Endodermal cell (in vitro differentiated cells): ENCODE measurements at regions not wholly inside any gene's neighbourhood (a gene's known extent, or its start where the extent isn't known, plus 50 kb on each side); places are given as distances from the start of the nearest gene placed in this dataset.

Source experiments
- DNase-seq: peaks from one replicate; pipeline ENCODE4 v3.0.0-alpha.2; 2017
- H3K27ac ChIP-seq: 2 replicates; pipeline ENCODE4 v1.5.1; 2013; ENCODE audit warnings: mild to moderate bottlenecking, low read depth, low read length, moderate library complexity
- H3K27me3 ChIP-seq: 2 replicates; pipeline ENCODE4 v1.6.1; 2013; ENCODE audit warnings: mild to moderate bottlenecking, low read length, moderate library complexity; ENCODE audit not compliant: insufficient read depth, control insufficient read depth, poor library complexity, severe bottlenecking
- H3K36me3 ChIP-seq: 2 replicates; pipeline ENCODE4 v1.7.0; 2013; ENCODE audit warnings: mild to moderate bottlenecking, low read length, moderate library complexity; ENCODE audit not compliant: control insufficient read depth, insufficient read depth
- H3K4me1 ChIP-seq: one replicate; pipeline ENCODE4 v1.7.0; 2013; ENCODE audit warnings: low read length; ENCODE audit not compliant: control insufficient read depth, insufficient read depth
- H3K4me3 ChIP-seq: 2 replicates; pipeline ENCODE4 v1.5.1; 2013; ENCODE audit warnings: mild to moderate bottlenecking, low read length, moderate library complexity
- H3K9ac ChIP-seq: 2 replicates; pipeline ENCODE4 v1.6.1; 2013; ENCODE audit warnings: mild to moderate bottlenecking, low read length, moderate library complexity; ENCODE audit not compliant: poor library complexity, severe bottlenecking; ENCODE audit errors: extremely low read depth
- H3K9me3 ChIP-seq: 2 replicates; pipeline ENCODE4 v1.6.1; 2013; ENCODE audit warnings: mild to moderate bottlenecking, low read length, moderate library complexity; ENCODE audit not compliant: control insufficient read depth
- H3K27ac Mint-ChIP-seq: 2 replicates; pipeline ENCODE4 v1.8.0; 2020; ENCODE audit warnings: mixed read lengths
- H3K27me3 Mint-ChIP-seq: 2 replicates; pipeline ENCODE4 v1.8.0; 2021; ENCODE audit warnings: mild to moderate bottlenecking, mixed read lengths; ENCODE audit not compliant: insufficient read depth
- H3K36me3 Mint-ChIP-seq: 2 replicates; pipeline ENCODE4 v1.8.0; 2020; ENCODE audit warnings: low read depth, mixed read lengths
- H3K4me1 Mint-ChIP-seq: 2 replicates; pipeline ENCODE4 v1.8.0; 2020; ENCODE audit warnings: mixed read lengths
- H3K4me3 Mint-ChIP-seq: 2 replicates; pipeline ENCODE4 v1.8.0; 2020; ENCODE audit warnings: mild to moderate bottlenecking, moderate library complexity, mixed read lengths
- H3K9me3 Mint-ChIP-seq: 2 replicates; pipeline ENCODE4 v1.8.0; 2020; ENCODE audit warnings: mild to moderate bottlenecking, mixed read lengths
- WGBS, 2 experiments: methylation state at CpG; one replicate each; pipeline versions ENCODE4 v1.1.5 to v1.1.7; 2013; ENCODE audit warnings: missing lambda C conversion rate in 2 of 2, mixed read lengths in 1 of 2; ENCODE audit not compliant: insufficient coverage in 1 of 2, insufficient read length in 1 of 2; 5-methylcytosine and 5-hydroxymethylcytosine counted together
- TF ChIP-seq, protein P1 (sequence below): fragments of 200-600 bp; sonication (generic); conservative IDR thresholded peaks from 2 replicates; pipeline ENCODE4 v1.5.0; 2021; ENCODE audit warnings: antibody characterized with exemption, mild to moderate bottlenecking

DNA sequence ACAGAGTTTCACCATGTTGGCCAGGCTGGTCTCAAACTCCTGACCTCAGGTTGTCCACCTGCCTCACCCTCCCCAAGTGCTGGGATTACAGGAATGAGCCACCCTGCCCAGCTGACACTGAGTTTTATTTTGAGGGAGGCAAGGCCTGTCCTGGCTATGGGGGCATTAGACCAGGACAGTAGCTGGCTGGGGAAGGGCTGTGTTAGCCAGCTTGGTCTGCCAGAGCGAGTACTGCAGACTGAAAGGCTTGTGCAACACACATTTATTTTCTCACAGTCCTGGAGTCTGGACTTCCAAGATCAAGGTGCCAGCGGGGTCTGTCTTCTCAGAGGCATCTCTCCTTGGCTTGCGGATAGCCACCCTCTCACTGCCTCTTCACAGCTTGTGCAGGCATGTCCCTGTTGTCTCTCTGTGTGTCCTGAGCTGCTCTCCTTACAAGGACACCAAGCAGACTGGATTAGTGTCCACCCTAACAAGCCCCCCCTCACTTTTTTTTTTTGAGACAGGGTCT lies 59.4 kb upstream of the HAAO start:
- Mint-ChIP-seq H3K36me3 (no peaks in the 10 kb centered on the region), H3K4me1 (peaks cover 13% of the 10 kb centered on the region), H3K27me3 (no peaks in the 10 kb centered on the region), H3K4me3 (no peak overlapping the region), H3K27ac (no peak overlapping the region), H3K9me3 (no peaks in the 10 kb centered on the region)
- no peaks in the 10 kb centered on the region for H3K27me3 ChIP-seq
- no peaks in the 10 kb centered on the region for H3K36me3 ChIP-seq
- TF ChIP-seq, protein P1, sequence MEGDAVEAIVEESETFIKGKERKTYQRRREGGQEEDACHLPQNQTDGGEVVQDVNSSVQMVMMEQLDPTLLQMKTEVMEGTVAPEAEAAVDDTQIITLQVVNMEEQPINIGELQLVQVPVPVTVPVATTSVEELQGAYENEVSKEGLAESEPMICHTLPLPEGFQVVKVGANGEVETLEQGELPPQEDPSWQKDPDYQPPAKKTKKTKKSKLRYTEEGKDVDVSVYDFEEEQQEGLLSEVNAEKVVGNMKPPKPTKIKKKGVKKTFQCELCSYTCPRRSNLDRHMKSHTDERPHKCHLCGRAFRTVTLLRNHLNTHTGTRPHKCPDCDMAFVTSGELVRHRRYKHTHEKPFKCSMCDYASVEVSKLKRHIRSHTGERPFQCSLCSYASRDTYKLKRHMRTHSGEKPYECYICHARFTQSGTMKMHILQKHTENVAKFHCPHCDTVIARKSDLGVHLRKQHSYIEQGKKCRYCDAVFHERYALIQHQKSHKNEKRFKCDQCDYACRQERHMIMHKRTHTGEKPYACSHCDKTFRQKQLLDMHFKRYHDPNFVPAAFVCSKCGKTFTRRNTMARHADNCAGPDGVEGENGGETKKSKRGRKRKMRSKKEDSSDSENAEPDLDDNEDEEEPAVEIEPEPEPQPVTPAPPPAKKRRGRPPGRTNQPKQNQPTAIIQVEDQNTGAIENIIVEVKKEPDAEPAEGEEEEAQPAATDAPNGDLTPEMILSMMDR = no peak
- no peak for DNase-seq
- WGBS, 2 experiments = 94 to 100% methylated on average over 3 of the region's 3 CpGs
- no peak overlapping the region for H3K27ac ChIP-seq
- no peak overlapping the region for H3K9ac ChIP-seq
- H3K9me3 ChIP-seq = no peaks in the 10 kb centered on the region
- H3K4me3 ChIP-seq = no peak overlapping the region
- H3K4me1 ChIP-seq = peaks cover 4% of the 10 kb centered on the region

DNA sequence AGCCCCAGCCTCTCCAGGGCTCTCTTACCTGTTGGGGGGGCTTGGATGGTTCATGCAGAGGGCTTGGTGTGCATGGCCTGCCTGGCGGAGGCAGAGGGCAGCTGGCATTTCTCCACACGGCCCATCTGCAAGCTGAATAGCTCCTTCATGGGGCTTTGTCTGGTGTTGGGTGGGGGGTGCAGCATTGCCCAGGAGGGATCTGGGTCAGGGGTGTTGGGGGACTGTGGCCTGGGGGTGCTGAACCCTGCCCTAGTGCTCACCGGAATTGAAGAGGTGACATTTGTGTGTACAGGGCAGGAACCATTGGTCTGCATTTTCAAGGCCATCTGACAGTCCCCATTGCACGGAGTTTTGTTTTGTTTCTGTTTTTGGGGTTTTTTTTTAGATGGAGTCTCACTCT lies 58.8 kb upstream of the HAAO start:
- Histone ChIP-seq H3K4me3 (no peak overlapping the region), H3K4me1 (peaks cover 4% of the 10 kb centered on the region), H3K27me3 (no peaks in the 10 kb centered on the region), H3K9me3 (no peaks in the 10 kb centered on the region), H3K27ac (no peak overlapping the region), H3K36me3 (no peaks in the 10 kb centered on the region), H3K9ac (no peak overlapping the region)
- H3K4me3 Mint-ChIP-seq = no peak overlapping the region
- no peaks in the 10 kb centered on the region for H3K36me3 Mint-ChIP-seq
- peaks cover 13% of the 10 kb centered on the region for H3K4me1 Mint-ChIP-seq
- H3K27me3 Mint-ChIP-seq = no peaks in the 10 kb centered on the region
- 70 to 80% methylated on average over 1 to 4 of the region's 4 CpGs for WGBS, 2 experiments
- TF ChIP-seq, protein P1 = no peak
- no peak overlapping the region for H3K27ac Mint-ChIP-seq
- H3K9me3 Mint-ChIP-seq = no peaks in the 10 kb centered on the region
- peak; percentile 20 for DNase-seq

DNA sequence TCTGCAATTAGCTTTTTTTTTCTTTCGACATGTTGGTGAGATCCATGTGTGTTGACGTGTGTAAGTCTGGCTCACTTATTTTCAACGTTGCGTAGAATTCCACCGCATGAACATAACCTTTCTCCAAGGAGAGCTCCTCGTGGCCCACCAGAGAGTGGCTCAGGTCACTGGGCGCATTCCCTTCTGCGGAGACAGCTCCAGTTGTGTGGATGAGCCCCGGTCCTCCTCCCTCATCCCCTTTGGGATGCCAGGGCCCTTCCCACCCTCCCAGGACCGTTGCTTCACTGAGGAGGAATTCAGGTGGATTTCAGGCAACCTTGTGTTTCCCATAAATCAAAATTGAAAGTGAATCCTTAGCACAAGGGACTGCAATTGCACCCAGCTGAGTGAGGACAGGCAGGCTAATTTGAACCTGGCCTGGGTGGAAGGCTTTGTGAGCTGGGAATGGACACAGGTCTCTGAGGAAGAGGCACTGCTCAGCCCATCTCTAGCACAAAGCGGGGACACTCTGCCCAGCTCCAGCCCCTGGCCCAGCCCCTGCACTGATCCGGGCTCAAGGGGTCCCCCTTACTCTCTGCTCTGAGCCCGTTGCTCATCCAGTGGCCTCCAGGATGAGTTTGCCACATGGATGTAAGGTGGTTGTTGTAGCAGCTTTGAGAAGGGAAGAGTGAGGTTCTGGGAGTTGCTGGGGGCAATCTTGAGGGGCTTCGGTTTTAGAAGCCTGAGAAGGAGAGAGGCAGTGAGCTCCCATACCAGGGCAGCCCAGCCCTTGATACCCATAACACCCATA lies 57.8 kb upstream of the HAAO start:
- H3K27me3 Mint-ChIP-seq = no peaks in the 10 kb centered on the region
- Histone ChIP-seq H3K36me3 (no peaks in the 10 kb centered on the region), H3K9ac (no peak overlapping the region), H3K27me3 (no peaks in the 10 kb centered on the region), H3K4me3 (no peak overlapping the region), H3K27ac (no peak overlapping the region), H3K9me3 (no peaks in the 10 kb centered on the region), H3K4me1 (peaks cover 4% of the 10 kb centered on the region)
- WGBS, 2 experiments = 85 to 95% methylated on average over 8 to 14 of the region's 14 CpGs
- peak; percentile 30 for DNase-seq
- TF ChIP-seq, protein P1 = no peak
- H3K9me3 Mint-ChIP-seq = no peaks in the 10 kb centered on the region
- H3K4me3 Mint-ChIP-seq = no peak overlapping the region
- H3K36me3 Mint-ChIP-seq = no peaks in the 10 kb centered on the region
- no peak overlapping the region for H3K27ac Mint-ChIP-seq
- peaks cover 16% of the 10 kb centered on the region for H3K4me1 Mint-ChIP-seq
